ENCODE measurements at regions not wholly inside any gene's neighbourhood (a gene's known extent, or its start where the extent isn't known, plus 50 kb on each side); places are given as distances from the start of the nearest gene placed in this dataset.

DNA sequence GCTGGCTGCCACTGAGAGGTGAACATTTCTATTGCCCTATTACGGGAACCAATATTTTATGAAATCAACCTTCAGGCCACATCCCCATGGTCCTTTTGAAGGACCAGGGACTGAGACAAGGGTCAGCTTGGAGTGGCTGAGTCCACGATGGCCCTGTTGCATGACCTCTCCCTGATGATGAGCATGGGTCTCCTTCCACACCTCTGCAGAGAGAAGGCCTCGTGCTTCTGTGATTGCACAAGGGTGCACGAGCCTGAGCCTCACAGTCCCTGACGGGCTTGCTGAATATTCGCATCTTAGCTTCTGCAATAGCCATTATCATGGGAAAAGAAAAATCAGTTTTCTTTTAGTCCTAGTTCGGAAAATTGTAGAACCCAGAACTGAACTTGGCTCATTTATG lies 255.0 kb upstream of the IRX2 start (continued):
- TF ChIP-seq, protein P1, sequence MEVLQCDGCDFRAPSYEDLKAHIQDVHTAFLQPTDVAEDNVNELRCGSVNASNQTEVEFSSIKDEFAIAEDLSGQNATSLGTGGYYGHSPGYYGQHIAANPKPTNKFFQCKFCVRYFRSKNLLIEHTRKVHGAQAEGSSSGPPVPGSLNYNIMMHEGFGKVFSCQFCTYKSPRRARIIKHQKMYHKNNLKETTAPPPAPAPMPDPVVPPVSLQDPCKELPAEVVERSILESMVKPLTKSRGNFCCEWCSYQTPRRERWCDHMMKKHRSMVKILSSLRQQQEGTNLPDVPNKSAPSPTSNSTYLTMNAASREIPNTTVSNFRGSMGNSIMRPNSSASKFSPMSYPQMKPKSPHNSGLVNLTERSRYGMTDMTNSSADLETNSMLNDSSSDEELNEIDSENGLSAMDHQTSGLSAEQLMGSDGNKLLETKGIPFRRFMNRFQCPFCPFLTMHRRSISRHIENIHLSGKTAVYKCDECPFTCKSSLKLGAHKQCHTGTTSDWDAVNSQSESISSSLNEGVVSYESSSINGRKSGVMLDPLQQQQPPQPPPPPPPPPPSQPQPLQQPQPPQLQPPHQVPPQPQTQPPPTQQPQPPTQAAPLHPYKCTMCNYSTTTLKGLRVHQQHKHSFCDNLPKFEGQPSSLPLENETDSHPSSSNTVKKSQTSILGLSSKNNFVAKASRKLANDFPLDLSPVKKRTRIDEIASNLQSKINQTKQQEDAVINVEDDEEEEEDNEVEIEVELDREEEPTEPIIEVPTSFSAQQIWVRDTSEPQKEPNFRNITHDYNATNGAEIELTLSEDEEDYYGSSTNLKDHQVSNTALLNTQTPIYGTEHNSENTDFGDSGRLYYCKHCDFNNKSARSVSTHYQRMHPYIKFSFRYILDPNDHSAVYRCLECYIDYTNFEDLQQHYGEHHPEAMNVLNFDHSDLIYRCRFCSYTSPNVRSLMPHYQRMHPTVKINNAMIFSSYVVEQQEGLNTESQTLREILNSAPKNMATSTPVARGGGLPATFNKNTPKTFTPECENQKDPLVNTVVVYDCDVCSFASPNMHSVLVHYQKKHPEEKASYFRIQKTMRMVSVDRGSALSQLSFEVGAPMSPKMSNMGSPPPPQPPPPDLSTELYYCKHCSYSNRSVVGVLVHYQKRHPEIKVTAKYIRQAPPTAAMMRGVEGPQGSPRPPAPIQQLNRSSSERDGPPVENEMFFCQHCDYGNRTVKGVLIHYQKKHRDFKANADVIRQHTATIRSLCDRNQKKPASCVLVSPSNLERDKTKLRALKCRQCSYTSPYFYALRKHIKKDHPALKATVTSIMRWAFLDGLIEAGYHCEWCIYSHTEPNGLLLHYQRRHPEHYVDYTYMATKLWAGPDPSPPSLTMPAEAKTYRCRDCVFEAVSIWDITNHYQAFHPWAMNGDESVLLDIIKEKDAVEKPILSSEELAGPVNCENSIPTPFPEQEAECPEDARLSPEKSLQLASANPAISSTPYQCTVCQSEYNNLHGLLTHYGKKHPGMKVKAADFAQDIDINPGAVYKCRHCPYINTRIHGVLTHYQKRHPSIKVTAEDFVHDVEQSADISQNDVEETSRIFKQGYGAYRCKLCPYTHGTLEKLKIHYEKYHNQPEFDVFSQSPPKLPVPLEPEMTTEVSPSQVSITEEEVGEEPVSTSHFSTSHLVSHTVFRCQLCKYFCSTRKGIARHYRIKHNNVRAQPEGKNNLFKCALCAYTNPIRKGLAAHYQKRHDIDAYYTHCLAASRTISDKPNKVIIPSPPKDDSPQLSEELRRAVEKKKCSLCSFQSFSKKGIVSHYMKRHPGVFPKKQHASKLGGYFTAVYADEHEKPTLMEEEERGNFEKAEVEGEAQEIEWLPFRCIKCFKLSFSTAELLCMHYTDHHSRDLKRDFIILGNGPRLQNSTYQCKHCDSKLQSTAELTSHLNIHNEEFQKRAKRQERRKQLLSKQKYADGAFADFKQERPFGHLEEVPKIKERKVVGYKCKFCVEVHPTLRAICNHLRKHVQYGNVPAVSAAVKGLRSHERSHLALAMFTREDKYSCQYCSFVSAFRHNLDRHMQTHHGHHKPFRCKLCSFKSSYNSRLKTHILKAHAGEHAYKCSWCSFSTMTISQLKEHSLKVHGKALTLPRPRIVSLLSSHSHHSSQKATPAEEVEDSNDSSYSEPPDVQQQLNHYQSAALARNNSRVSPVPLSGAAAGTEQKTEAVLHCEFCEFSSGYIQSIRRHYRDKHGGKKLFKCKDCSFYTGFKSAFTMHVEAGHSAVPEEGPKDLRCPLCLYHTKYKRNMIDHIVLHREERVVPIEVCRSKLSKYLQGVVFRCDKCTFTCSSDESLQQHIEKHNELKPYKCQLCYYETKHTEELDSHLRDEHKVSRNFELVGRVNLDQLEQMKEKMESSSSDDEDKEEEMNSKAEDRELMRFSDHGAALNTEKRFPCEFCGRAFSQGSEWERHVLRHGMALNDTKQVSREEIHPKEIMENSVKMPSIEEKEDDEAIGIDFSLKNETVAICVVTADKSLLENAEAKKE (CRISPR knock-in tag; IDR thresholded peaks at IDR 0.05) = no peak
- TF ChIP-seq EZH2 (IDR thresholded peaks at IDR 0.05; ENCODE audit: low read depth, unreplicated experiment) (no peak), POLR2AphosphoS5 (IDR thresholded peaks at IDR 0.05; ENCODE audit: low read depth) (no peak), NANOG (IDR thresholded peaks at IDR 0.05; ENCODE audit: borderline replicate concordance) (no peak), JUNB (IDR thresholded peaks at IDR 0.05; ENCODE audit: unreplicated experiment) (no peak)

DNA sequence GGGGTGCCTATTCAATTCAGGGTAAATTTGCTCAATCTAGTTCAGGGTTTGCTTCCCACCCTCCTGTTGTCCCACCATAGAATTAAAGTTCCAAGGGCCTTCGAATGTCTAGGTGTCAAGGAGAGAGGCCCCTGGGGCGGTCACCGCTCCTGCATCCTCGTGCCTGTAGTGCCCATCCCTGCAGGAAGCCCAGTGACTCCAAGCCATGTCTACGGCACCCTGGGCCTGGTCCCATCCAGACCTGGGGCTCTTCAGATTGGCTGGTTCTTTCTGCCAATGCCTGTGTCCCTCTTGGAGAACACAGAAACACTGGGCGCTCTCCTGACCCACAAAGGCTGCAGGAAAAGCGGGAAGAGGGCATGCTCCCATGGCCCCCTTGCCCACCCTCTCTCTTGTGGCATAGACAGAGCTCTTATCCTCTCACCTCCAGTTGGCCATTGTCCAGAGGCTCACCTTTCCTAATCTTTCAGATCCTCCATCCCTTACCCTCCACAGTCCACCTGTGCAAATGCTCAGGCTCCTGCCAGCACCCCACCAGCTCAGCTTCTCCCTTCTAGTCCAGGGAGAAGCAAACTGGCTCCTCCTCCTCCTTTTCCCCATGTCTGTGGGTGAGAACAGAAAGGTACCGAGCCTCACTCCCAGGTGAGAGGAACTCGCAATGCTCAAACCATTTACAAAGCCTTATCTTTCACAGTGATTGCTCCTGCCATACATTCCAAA lies 253.0 kb upstream of the IRX2 start:
- no peaks in the 10 kb centered on the region for H3K36me3 Mint-ChIP-seq (ENCODE audit: low read depth)
- H3K9me3 Mint-ChIP-seq = peaks cover 20% of the 10 kb centered on the region; the same call in 2 of the 3 replicates
- H3K27ac ChIP-seq (ENCODE audit: low read depth) = no peak overlapping the region
- no peaks in the 10 kb centered on the region for H3F3A ChIP-seq (replicated peaks; ENCODE audit: low read depth)
- no peak overlapping the region for H3K27ac Mint-ChIP-seq
- no peaks in the 10 kb centered on the region for H3K4me1 Mint-ChIP-seq
- H3K4me1 ChIP-seq (ENCODE audit: insufficient read depth) = no peaks in the 10 kb centered on the region
- H3K36me3 ChIP-seq (ENCODE audit: insufficient read depth) = no peaks in the 10 kb centered on the region
- ATAC-seq (no peak), DNase-seq (ENCODE audit: low spot score) (no peak)
- no peaks in the 10 kb centered on the region for H3K27me3 ChIP-seq (ENCODE audit: insufficient read depth)
- no peaks in the 10 kb centered on the region for H4K20me1 ChIP-seq (replicated peaks; ENCODE audit: insufficient read depth)
- H2AFZ ChIP-seq = no peak overlapping the region
- H3K4me3 ChIP-seq = no peak overlapping the region
- H3K4me2 ChIP-seq = no peak overlapping the region
- peaks cover 7% of the 10 kb centered on the region for H3K27me3 Mint-ChIP-seq (ENCODE audit: insufficient read depth, low read depth, poor library complexity)
- H3K79me2 ChIP-seq (replicated peaks; ENCODE audit: insufficient read depth) = no peaks in the 10 kb centered on the region
- no peak overlapping the region for H3K4me3 Mint-ChIP-seq
- H3K9me2 ChIP-seq (ENCODE audit: insufficient read depth) = no peaks in the 10 kb centered on the region
- TF ChIP-seq, protein P2, sequence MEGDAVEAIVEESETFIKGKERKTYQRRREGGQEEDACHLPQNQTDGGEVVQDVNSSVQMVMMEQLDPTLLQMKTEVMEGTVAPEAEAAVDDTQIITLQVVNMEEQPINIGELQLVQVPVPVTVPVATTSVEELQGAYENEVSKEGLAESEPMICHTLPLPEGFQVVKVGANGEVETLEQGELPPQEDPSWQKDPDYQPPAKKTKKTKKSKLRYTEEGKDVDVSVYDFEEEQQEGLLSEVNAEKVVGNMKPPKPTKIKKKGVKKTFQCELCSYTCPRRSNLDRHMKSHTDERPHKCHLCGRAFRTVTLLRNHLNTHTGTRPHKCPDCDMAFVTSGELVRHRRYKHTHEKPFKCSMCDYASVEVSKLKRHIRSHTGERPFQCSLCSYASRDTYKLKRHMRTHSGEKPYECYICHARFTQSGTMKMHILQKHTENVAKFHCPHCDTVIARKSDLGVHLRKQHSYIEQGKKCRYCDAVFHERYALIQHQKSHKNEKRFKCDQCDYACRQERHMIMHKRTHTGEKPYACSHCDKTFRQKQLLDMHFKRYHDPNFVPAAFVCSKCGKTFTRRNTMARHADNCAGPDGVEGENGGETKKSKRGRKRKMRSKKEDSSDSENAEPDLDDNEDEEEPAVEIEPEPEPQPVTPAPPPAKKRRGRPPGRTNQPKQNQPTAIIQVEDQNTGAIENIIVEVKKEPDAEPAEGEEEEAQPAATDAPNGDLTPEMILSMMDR (conservative IDR thresholded peaks at IDR 0.05; ENCODE audit: low read depth in 2 of 2) = no peak
- TF ChIP-seq ZNF331 (CRISPR knock-in tag; IDR thresholded peaks at IDR 0.05; ENCODE audit: low read depth) (no peak), STAT1 (IDR thresholded peaks at IDR 0.05; ENCODE audit: unreplicated experiment) (no peak), CREB1 (CRISPR knock-in tag; IDR thresholded peaks at IDR 0.05; ENCODE audit: low read depth) (no peak), POLR2AphosphoS5 (IDR thresholded peaks at IDR 0.05; ENCODE audit: low read depth) (no peak), EZH2 (IDR thresholded peaks at IDR 0.05; ENCODE audit: low read depth, unreplicated experiment) (no peak), NANOG (IDR thresholded peaks at IDR 0.05; ENCODE audit: borderline replicate concordance) (no peak)
- TF ChIP-seq, protein P3, sequence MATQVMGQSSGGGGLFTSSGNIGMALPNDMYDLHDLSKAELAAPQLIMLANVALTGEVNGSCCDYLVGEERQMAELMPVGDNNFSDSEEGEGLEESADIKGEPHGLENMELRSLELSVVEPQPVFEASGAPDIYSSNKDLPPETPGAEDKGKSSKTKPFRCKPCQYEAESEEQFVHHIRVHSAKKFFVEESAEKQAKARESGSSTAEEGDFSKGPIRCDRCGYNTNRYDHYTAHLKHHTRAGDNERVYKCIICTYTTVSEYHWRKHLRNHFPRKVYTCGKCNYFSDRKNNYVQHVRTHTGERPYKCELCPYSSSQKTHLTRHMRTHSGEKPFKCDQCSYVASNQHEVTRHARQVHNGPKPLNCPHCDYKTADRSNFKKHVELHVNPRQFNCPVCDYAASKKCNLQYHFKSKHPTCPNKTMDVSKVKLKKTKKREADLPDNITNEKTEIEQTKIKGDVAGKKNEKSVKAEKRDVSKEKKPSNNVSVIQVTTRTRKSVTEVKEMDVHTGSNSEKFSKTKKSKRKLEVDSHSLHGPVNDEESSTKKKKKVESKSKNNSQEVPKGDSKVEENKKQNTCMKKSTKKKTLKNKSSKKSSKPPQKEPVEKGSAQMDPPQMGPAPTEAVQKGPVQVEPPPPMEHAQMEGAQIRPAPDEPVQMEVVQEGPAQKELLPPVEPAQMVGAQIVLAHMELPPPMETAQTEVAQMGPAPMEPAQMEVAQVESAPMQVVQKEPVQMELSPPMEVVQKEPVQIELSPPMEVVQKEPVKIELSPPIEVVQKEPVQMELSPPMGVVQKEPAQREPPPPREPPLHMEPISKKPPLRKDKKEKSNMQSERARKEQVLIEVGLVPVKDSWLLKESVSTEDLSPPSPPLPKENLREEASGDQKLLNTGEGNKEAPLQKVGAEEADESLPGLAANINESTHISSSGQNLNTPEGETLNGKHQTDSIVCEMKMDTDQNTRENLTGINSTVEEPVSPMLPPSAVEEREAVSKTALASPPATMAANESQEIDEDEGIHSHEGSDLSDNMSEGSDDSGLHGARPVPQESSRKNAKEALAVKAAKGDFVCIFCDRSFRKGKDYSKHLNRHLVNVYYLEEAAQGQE (IDR thresholded peaks at IDR 0.05; ENCODE audit: unreplicated experiment) = no peak
- TF ChIP-seq, protein P4, sequence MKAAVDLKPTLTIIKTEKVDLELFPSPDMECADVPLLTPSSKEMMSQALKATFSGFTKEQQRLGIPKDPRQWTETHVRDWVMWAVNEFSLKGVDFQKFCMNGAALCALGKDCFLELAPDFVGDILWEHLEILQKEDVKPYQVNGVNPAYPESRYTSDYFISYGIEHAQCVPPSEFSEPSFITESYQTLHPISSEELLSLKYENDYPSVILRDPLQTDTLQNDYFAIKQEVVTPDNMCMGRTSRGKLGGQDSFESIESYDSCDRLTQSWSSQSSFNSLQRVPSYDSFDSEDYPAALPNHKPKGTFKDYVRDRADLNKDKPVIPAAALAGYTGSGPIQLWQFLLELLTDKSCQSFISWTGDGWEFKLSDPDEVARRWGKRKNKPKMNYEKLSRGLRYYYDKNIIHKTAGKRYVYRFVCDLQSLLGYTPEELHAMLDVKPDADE (IDR thresholded peaks at IDR 0.05) = no peak
